C4-2B (cell line): ENCODE measurements at regions not wholly inside any gene's neighbourhood (a gene's known extent, or its start where the extent isn't known, plus 50 kb on each side); places are given as distances from the start of the nearest gene placed in this dataset.

Experiments used
- ZFX ChIP-seq: fragments of 450-650 bp; IDR thresholded peaks from 2 replicates; pipeline ENCODE4 v1.6.1; 2017
- TF ChIP-seq, protein P1 (sequence below): fragments of 450-650 bp; conservative IDR thresholded peaks from 2 replicates; pipeline ENCODE4 v1.5.1; 2017; ENCODE audit warnings: mild to moderate bottlenecking

DNA sequence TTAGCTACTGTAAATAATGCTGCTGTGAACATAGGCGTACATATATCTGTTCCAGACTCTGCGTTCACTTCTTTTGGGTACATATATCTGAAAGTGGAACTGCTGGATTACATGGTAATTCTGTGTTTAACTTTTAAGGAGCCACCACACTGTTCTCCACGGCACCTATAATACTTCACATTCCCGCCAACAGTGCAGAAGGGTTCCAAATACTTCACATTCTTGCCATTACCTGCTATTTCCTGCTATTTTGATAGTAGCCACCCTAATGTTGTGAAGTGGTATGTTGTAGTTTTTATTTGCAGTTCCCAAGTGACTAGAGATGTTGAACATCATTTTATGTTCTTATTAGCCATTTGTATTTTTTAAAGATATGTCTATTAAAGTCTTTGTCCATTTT, 377.4 kb upstream of the SLC10A2 start:
- TF ChIP-seq, protein P1, sequence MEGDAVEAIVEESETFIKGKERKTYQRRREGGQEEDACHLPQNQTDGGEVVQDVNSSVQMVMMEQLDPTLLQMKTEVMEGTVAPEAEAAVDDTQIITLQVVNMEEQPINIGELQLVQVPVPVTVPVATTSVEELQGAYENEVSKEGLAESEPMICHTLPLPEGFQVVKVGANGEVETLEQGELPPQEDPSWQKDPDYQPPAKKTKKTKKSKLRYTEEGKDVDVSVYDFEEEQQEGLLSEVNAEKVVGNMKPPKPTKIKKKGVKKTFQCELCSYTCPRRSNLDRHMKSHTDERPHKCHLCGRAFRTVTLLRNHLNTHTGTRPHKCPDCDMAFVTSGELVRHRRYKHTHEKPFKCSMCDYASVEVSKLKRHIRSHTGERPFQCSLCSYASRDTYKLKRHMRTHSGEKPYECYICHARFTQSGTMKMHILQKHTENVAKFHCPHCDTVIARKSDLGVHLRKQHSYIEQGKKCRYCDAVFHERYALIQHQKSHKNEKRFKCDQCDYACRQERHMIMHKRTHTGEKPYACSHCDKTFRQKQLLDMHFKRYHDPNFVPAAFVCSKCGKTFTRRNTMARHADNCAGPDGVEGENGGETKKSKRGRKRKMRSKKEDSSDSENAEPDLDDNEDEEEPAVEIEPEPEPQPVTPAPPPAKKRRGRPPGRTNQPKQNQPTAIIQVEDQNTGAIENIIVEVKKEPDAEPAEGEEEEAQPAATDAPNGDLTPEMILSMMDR: no peak
- no peak for TF ChIP-seq ZFX
